ENCODE measurements at regions not wholly inside any gene's neighbourhood (a gene's known extent, or its start where the extent isn't known, plus 50 kb on each side); places are given as distances from the start of the nearest gene placed in this dataset.

DNA sequence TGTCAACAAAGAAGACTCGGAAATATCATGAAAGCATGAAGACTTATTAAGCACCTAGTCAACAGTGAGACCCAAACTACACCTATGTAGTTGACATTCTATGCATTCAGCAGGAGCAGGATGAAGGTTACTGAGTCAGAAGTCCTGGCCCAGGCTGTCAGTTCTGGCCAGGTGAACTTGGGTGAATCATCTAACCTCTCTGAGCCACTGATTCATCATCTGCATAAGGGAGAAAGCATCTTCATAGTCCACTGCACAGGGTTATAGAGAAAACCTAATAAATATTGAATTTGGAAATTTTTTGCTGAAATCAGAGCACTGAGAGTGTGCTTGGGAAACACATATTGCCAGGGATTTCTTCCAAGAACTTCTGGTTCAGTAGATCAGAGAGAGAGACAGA is 296.0 kb upstream of the SFRP2 start:
- Histone ChIP-seq H3K9me3 (ENCODE audit: low read length) (no peaks in the 10 kb centered on the region), H3K36me3 (ENCODE audit: insufficient read depth, low read length) (no peaks in the 10 kb centered on the region)

DNA sequence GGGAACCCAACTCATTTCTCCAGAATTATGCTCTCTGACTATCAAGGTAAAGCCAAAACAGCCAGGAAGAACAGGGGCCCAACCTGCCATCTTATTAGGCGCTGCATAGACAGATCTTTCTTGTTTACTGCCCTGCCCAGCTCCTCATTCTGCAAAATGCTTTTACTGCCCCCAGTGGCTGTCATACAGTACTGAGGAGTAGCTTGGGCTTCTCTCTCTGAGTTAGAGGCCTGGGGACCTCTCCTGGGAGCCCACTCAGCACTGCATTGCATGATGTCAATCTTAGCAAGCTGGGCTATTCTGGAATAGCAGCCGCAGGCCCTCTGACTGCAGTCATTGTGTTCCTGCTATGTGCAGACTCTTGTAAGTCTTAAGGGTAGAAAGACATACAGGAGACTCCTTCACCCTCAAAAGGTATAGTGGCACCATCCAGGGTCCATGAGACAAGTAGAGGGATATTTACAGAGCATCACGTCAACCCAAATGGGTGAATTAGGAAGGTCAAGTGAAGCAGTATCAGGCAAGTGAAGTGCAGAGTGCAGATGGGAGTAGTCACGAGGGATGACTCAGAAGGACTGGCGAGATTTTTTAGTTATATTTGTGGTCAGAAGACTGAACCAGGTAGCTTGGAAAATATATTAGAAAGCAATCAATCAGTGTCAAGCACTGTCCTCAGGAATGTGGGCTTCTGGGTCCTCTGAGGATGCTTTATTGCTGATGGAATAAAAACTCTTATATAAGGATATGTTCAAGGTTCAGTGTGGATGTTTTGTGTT is 294.1 kb upstream of the SFRP2 start:
- H3K36me3 ChIP-seq (ENCODE audit: insufficient read depth, low read length) = no peaks in the 10 kb centered on the region
- H3K9me3 ChIP-seq (ENCODE audit: low read length) = no peaks in the 10 kb centered on the region
- H3K4me3 ChIP-seq (ENCODE audit: low read depth in 1 of 2, low read length in 2 of 2) = no peak overlapping the region
- no peak overlapping the region for H3K9ac ChIP-seq (ENCODE audit: low read length)
- H3K27me3 ChIP-seq (ENCODE audit: control insufficient read depth in 1 of 2, insufficient read depth in 2 of 2, low read length in 2 of 2) = no peaks in the 10 kb centered on the region
- no peak overlapping the region for H3K27ac ChIP-seq (ENCODE audit: low read depth, low read length)
- no peaks in the 10 kb centered on the region for H3K4me1 ChIP-seq (ENCODE audit: insufficient read depth, low read length)

More for the DNA sequence above, 296.0 kb upstream of the SFRP2 start:
- Histone ChIP-seq H3K27ac (ENCODE audit: low read depth, low read length) (no peak overlapping the region), H3K27me3 (ENCODE audit: control insufficient read depth in 1 of 2, insufficient read depth in 2 of 2, low read length in 2 of 2) (no peaks in the 10 kb centered on the region), H3K9ac (ENCODE audit: low read length) (no peak overlapping the region), H3K4me1 (ENCODE audit: insufficient read depth, low read length) (no peaks in the 10 kb centered on the region), H3K4me3 (ENCODE audit: low read depth in 1 of 2, low read length in 2 of 2) (no peak overlapping the region)

DNA sequence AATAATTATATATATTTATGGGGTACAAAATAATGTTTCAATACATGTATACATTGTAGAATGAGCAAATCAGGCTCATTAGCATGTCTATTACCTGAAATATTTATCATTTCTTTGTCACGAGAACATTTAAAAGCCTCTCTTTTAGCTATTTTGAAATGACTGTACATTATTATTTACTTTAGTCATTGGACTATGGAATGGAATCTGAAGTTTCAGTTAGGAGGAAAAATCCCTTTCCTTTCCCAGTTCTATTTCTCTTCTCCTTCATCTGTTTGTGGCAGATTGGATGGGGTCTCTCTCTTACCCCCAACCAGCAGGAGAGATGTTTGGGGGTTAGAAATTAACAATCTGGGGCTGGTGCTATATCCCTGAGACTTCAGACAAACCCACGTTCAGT is 292.5 kb upstream of the SFRP2 start:
- Histone ChIP-seq H3K4me1 (ENCODE audit: insufficient read depth, low read length) (no peaks in the 10 kb centered on the region), H3K36me3 (ENCODE audit: insufficient read depth, low read length) (no peaks in the 10 kb centered on the region), H3K9ac (ENCODE audit: low read length) (no peak overlapping the region), H3K9me3 (ENCODE audit: low read length) (no peaks in the 10 kb centered on the region), H3K27me3 (ENCODE audit: control insufficient read depth in 1 of 2, insufficient read depth in 2 of 2, low read length in 2 of 2) (no peaks in the 10 kb centered on the region), H3K4me3 (ENCODE audit: low read depth in 1 of 2, low read length in 2 of 2) (no peak overlapping the region), H3K27ac (ENCODE audit: low read depth, low read length) (no peak overlapping the region)

DNA sequence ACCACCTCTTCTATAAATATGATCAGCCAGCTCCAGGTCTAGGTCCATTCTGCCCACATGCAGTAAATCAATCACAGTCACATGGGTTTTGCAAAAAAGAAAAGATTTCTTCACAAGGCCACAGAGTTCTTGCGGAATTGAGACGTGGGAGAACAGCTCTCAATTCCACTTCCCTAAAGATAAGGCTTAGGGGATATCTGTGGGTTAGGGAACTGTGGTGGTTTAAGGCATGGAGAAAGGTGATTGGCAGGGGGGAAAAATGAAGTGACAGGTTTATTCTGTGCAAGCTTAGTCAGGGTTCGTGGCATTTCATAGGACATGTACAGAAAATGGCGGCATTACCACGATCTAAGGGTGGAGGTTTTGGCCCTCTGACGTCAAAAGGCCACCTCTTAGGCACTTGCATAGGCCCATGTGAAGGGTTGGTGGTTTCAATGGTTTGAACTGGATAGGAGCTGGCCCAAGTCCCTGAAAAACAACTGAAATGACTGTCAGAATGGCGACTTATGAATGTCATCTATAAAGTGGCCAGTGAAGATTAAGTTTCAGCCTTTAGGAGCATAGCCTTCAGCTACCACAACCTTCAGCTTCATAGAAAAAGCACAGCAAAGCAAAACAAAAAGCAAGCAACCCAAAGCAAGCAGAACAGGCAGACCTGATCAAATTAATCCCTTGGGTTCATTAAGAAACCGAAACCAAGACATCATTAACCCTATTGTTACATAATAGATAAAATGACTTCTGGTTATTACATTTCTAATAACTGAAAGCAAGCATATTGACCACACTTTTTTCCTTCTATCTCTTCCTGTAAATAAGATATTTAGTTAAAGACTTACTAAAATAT is 289.8 kb upstream of the SFRP2 start:
- Histone ChIP-seq H3K4me1 (ENCODE audit: insufficient read depth, low read length) (no peaks in the 10 kb centered on the region), H3K36me3 (ENCODE audit: insufficient read depth, low read length) (no peaks in the 10 kb centered on the region), H3K9ac (ENCODE audit: low read length) (no peak overlapping the region), H3K27ac (ENCODE audit: low read depth, low read length) (no peak overlapping the region), H3K27me3 (ENCODE audit: control insufficient read depth in 1 of 2, insufficient read depth in 2 of 2, low read length in 2 of 2) (no peaks in the 10 kb centered on the region), H3K9me3 (ENCODE audit: low read length) (no peaks in the 10 kb centered on the region), H3K4me3 (ENCODE audit: low read depth in 1 of 2, low read length in 2 of 2) (no peak overlapping the region)

DNA sequence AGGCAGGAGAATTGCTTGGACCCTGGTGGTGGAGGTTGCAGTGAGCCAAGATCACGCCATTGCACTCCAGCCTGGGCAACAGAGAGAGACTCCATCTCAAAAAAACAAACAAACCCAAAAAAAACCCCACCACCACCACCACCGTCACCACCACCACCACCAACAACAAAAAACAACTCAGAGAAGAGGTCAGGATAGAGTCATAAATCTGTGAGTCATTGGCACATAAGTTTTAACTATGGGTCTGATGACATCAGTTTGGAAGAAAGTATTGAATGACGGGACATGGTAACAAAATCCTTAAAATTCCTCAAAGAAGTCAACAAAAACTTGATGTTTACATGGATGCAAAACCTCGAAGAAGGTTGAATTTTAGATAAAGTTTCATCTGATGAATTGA is 288.0 kb upstream of the SFRP2 start:
- Histone ChIP-seq H3K9ac (ENCODE audit: low read length) (no peak overlapping the region), H3K4me1 (ENCODE audit: insufficient read depth, low read length) (no peaks in the 10 kb centered on the region), H3K9me3 (ENCODE audit: low read length) (no peaks in the 10 kb centered on the region), H3K27ac (ENCODE audit: low read depth, low read length) (no peak overlapping the region), H3K27me3 (ENCODE audit: control insufficient read depth in 1 of 2, insufficient read depth in 2 of 2, low read length in 2 of 2) (no peaks in the 10 kb centered on the region), H3K4me3 (ENCODE audit: low read depth in 1 of 2, low read length in 2 of 2) (no peak overlapping the region), H3K36me3 (ENCODE audit: insufficient read depth, low read length) (no peaks in the 10 kb centered on the region)

DNA sequence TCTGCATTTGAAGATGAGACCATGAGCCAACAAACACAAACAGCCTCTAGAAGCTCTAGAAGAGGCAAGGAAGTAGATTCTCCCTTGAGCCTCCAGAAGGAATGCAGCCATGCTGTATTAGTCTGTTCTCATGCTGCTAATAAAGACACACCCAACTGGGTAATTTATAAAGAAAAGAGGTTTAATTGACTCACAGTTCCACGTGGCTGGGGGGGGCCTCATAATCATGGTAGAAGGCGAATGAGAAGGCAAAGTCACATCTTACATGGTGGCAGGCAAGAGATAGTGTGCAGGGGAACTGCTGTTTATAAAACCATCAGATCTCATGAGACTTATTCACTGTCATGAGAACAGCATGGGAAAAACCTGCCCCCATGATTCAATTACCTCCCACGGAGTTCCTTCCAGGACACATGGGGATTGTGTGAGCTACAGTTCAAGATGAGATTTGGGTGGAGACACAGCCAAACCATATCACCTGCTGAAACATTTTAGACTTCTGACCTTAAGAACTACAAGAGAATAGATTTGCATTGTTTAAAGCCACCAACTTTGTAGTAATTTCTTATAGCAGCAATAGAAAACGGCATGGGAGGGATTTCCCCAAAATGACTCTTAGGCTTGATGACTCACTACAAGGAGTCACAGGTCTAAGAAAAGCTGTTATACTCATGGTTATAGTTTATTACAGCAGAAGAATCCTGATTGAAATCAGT is 284.4 kb upstream of the SFRP2 start:
- H3K9me3 ChIP-seq (ENCODE audit: low read length) = no peaks in the 10 kb centered on the region
- H3K27me3 ChIP-seq (ENCODE audit: control insufficient read depth in 1 of 2, insufficient read depth in 2 of 2, low read length in 2 of 2) = no peaks in the 10 kb centered on the region
- no peak overlapping the region for H3K9ac ChIP-seq (ENCODE audit: low read length)
- H3K4me1 ChIP-seq (ENCODE audit: insufficient read depth, low read length) = no peaks in the 10 kb centered on the region
- no peaks in the 10 kb centered on the region for H3K36me3 ChIP-seq (ENCODE audit: insufficient read depth, low read length)
- H3K27ac ChIP-seq (ENCODE audit: low read depth, low read length) = no peak overlapping the region
- H3K4me3 ChIP-seq (ENCODE audit: low read depth in 1 of 2, low read length in 2 of 2) = no peak overlapping the region

DNA sequence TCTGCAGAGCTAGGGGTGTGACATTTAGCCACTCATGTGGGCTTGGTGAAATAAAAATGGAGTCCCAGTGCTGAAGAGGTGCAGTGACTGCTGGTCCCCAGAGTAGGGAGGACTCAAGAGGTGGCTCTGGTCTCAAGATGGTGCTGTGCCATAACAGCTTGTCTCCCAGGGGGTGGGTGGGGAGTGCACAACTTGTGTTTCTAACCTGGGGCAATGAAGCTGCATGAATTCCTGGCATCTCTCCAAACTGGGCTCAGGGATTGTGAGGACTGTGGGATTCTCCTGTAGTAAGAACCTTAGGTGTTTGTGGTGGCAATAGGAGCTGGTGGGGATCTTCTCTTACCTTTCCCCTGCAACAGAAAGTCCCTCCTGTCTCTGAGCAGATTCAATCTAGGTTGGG is 278.9 kb upstream of the SFRP2 start:
- no peak overlapping the region for H3K27ac ChIP-seq (ENCODE audit: low read depth, low read length)
- H3K9me3 ChIP-seq (ENCODE audit: low read length) = no peaks in the 10 kb centered on the region
- H3K4me3 ChIP-seq (ENCODE audit: low read depth in 1 of 2, low read length in 2 of 2) = no peak overlapping the region
- H3K9ac ChIP-seq (ENCODE audit: low read length) = no peak overlapping the region
- H3K4me1 ChIP-seq (ENCODE audit: insufficient read depth, low read length) = no peaks in the 10 kb centered on the region
- H3K27me3 ChIP-seq (ENCODE audit: control insufficient read depth in 1 of 2, insufficient read depth in 2 of 2, low read length in 2 of 2) = no peaks in the 10 kb centered on the region
- H3K36me3 ChIP-seq (ENCODE audit: insufficient read depth, low read length) = no peaks in the 10 kb centered on the region

DNA sequence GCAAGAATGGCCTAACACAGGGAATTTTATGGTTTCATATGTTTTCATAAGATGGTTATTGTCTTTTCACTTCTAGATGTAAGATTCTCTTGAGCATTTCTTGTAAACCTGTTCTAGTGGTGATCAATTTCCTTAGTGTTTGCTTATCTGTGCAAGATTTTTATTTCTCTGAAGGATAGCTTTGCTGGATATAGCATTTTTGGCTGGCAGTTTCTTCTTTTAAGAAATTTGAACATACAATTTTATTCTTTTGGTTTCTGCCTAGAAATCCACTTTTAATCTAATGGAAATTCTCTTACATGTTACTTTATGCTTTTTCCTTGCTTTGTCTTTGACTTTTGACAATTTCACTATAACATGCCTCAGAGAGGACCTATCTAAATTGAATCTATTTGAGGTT is 276.5 kb upstream of the SFRP2 start:
- no peak overlapping the region for H3K9ac ChIP-seq (ENCODE audit: low read length)
- H3K9me3 ChIP-seq (ENCODE audit: low read length) = no peaks in the 10 kb centered on the region
- H3K27me3 ChIP-seq (ENCODE audit: control insufficient read depth in 1 of 2, insufficient read depth in 2 of 2, low read length in 2 of 2) = no peaks in the 10 kb centered on the region
- H3K27ac ChIP-seq (ENCODE audit: low read depth, low read length) = no peak overlapping the region
- no peaks in the 10 kb centered on the region for H3K36me3 ChIP-seq (ENCODE audit: insufficient read depth, low read length)
- no peaks in the 10 kb centered on the region for H3K4me1 ChIP-seq (ENCODE audit: insufficient read depth, low read length)
- H3K4me3 ChIP-seq (ENCODE audit: low read depth in 1 of 2, low read length in 2 of 2) = no peak overlapping the region

DNA sequence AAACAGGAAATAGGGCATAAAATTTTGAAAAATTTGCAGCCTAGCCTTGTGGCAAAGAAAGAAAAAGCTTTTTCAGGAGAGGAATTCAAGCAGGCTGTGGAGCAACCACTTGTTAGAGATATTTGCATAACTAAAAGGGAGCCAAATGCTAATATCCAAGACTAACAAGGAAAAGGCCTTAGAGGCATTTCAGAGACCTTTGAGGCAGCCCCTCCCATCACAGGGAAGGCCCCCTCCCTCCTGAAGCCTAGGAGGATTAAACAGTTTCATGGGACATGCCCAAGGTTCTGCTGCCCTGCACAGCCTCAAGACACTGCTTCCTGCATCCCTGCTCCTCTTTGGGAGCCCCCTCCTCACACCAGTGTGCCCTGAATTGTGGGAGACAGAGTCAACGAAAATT is 275.4 kb upstream of the SFRP2 start:
- H3K27me3 ChIP-seq (ENCODE audit: control insufficient read depth in 1 of 2, insufficient read depth in 2 of 2, low read length in 2 of 2) = no peaks in the 10 kb centered on the region
- no peak overlapping the region for H3K27ac ChIP-seq (ENCODE audit: low read depth, low read length)
- H3K9me3 ChIP-seq (ENCODE audit: low read length) = no peaks in the 10 kb centered on the region
- H3K4me3 ChIP-seq (ENCODE audit: low read depth in 1 of 2, low read length in 2 of 2) = no peak overlapping the region
- H3K9ac ChIP-seq (ENCODE audit: low read length) = no peak overlapping the region
- H3K36me3 ChIP-seq (ENCODE audit: insufficient read depth, low read length) = no peaks in the 10 kb centered on the region
- no peaks in the 10 kb centered on the region for H3K4me1 ChIP-seq (ENCODE audit: insufficient read depth, low read length)

DNA sequence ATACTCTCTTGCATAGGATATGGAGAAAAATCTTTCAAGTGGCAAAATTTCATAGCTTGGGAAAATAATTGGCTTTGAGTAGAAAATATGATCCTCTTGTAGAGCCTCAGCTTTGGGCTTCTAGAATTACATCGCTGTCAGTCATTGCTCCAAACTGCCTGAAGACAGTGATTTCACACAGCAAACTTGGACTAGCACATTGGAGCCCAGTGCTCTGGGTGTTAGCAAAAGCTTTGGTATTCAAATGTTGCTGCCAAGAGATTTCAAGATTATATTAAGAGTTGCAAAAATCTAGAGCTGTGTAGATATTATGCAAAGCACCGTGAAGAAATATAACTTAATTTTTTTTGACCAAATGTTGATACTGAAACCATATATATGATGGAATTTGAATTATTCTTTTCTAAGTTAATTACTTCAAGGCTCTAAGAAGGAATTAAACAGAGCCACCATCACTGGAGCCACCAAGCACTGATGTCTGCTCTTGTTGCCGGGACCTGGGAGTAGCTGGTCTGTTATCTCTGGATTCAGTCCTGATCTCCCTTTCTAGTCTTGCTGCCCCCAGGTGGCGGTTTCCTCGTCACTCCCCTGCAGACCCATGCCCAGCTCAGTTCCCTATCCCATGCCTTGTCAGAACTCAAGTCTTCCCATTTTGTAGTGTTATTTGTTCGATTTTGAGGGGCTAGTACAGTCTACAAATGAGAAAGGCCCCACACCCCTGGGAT is 260.7 kb upstream of the SFRP2 start:
- H3K27ac ChIP-seq (ENCODE audit: low read depth, low read length) = no peak overlapping the region

DNA sequence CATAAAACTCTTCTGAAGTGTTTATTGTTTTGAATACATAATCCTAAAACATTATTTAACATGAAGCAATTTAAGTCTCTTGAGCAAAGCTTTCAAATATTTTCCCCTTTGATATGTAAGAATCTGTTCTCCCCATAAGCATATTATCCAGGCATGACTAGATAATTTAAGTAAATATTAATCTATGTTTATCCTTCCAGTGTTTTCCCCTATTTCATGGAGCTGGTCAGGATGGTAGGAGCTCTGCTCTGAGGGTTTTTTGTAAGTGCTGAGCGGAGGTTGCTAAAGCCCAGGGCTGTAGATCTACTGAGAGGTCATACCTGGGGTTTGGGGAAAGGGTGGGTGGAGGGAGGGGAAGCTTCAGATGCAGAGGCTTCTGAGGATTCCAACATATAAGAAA is 258.9 kb upstream of the SFRP2 start:
- H3K9me3 ChIP-seq (ENCODE audit: low read length) = no peaks in the 10 kb centered on the region
- no peak overlapping the region for H3K4me3 ChIP-seq (ENCODE audit: low read depth in 1 of 2, low read length in 2 of 2)
- no peak overlapping the region for H3K9ac ChIP-seq (ENCODE audit: low read length)
- no peaks in the 10 kb centered on the region for H3K27me3 ChIP-seq (ENCODE audit: control insufficient read depth in 1 of 2, insufficient read depth in 2 of 2, low read length in 2 of 2)
- H3K4me1 ChIP-seq (ENCODE audit: insufficient read depth, low read length) = no peaks in the 10 kb centered on the region
- no peak overlapping the region for H3K27ac ChIP-seq (ENCODE audit: low read depth, low read length)
- H3K36me3 ChIP-seq (ENCODE audit: insufficient read depth, low read length) = no peaks in the 10 kb centered on the region

More for the DNA sequence above, 260.7 kb upstream of the SFRP2 start:
- no peak overlapping the region for H3K4me3 ChIP-seq (ENCODE audit: low read depth in 1 of 2, low read length in 2 of 2)
- no peaks in the 10 kb centered on the region for H3K36me3 ChIP-seq (ENCODE audit: insufficient read depth, low read length)
- H3K4me1 ChIP-seq (ENCODE audit: insufficient read depth, low read length) = no peaks in the 10 kb centered on the region
- H3K9ac ChIP-seq (ENCODE audit: low read length) = no peak overlapping the region
- H3K27me3 ChIP-seq (ENCODE audit: control insufficient read depth in 1 of 2, insufficient read depth in 2 of 2, low read length in 2 of 2) = no peaks in the 10 kb centered on the region
- no peaks in the 10 kb centered on the region for H3K9me3 ChIP-seq (ENCODE audit: low read length)

Data from muscle layer of colon (tissue), 2 donors.